HG02763 (cell line): ENCODE measurements at regions not wholly inside any gene's neighbourhood (a gene's known extent, or its start where the extent isn't known, plus 50 kb on each side); places are given as distances from the start of the nearest gene placed in this dataset.
"Not testable (repeated sequence)": the region's sequence is repeated elsewhere in the genome, so short reads cannot be mapped to it uniquely, and the experiment has no call there.

Source experiments
- ATAC-seq: cut with Tn5 transposase; IDR thresholded peaks from one replicate; pipeline ENCODE4 v1.9.1; 2021; ENCODE audit warnings: mild to moderate bottlenecking, moderate library complexity; ENCODE audit not compliant: unreplicated experiment

GRCh38 chr4:112770114-112770513 lies 133.2 kb downstream of the LARP7 start:
- no peak for ATAC-seq

GRCh38 chr4:112775801-112776200 lies 138.9 kb downstream of the LARP7 start:
- ATAC-seq = no peak

- no peak for ATAC-seq
Measured at GRCh38 chr4:112776535-112776934, 139.6 kb downstream of the LARP7 start.

- ATAC-seq = no peak
Measured at GRCh38 chr4:112778520-112778919, 141.6 kb downstream of the LARP7 start.

GRCh38 chr4:112793033-112793432 lies 156.1 kb downstream of the LARP7 start:
- ATAC-seq = no peak

- ATAC-seq = no peak
Measured at GRCh38 chr4:112800001-112800400, 163.1 kb downstream of the LARP7 start.

- no peak for ATAC-seq
Measured at GRCh38 chr4:112801341-112801740, 164.4 kb downstream of the LARP7 start.

GRCh38 chr4:112802780-112803179 lies 165.8 kb downstream of the LARP7 start:
- no peak for ATAC-seq

GRCh38 chr4:112807083-112807482 lies 170.1 kb downstream of the LARP7 start:
- ATAC-seq = peak; percentile 61

- no peak for ATAC-seq
Measured at GRCh38 chr4:112808001-112808400, 171.1 kb downstream of the LARP7 start.

GRCh38 chr4:112813790-112814189 lies 176.8 kb downstream of the LARP7 start:
- peak; percentile 48 for ATAC-seq

GRCh38 chr4:112817933-112818593 lies 181.1 kb downstream of the LARP7 start:
- peak; percentile 92 for ATAC-seq

GRCh38 chr4:112818594-112818965 lies 181.6 kb downstream of the LARP7 start:
- ATAC-seq = peak; percentile 33

- ATAC-seq = no peak
Measured at GRCh38 chr4:112819729-112820128, 182.8 kb downstream of the LARP7 start.

- ATAC-seq = no peak
Measured at GRCh38 chr4:112823156-112823555, 186.2 kb downstream of the LARP7 start.

- no peak for ATAC-seq
Measured at GRCh38 chr4:112823606-112824005, 186.7 kb downstream of the LARP7 start.

- ATAC-seq = no peak
Measured at GRCh38 chr4:112830753-112831386, 193.9 kb downstream of the LARP7 start.

- no peak for ATAC-seq
Measured at GRCh38 chr4:112832493-112832892, 195.6 kb downstream of the LARP7 start.

- ATAC-seq = no peak
Measured at GRCh38 chr4:112836895-112837294, 200.0 kb downstream of the LARP7 start.

GRCh38 chr4:112838015-112838414 lies 201.1 kb downstream of the LARP7 start:
- not testable (repeated sequence) for ATAC-seq

- no peak for ATAC-seq
Measured at GRCh38 chr4:112840061-112840460, 203.1 kb downstream of the LARP7 start.

GRCh38 chr4:112840619-112841018 lies 203.7 kb downstream of the LARP7 start:
- no peak for ATAC-seq

GRCh38 chr4:112842513-112842912 lies 205.6 kb downstream of the LARP7 start:
- ATAC-seq = no peak
